Panc1 (cell line): ENCODE measurements at regions not wholly inside any gene's neighbourhood (a gene's known extent, or its start where the extent isn't known, plus 50 kb on each side); places are given as distances from the start of the nearest gene placed in this dataset.
"Not testable (repeated sequence)": the region's sequence is repeated elsewhere in the genome, so short reads cannot be mapped to it uniquely, and the experiment has no call there.

Experiments used
- ATAC-seq: fragments of 200-7000 bp; cut with Tn5 transposase; 2 replicates; pipeline ENCODE4 v1.9.1; 2020; ENCODE audit warnings: mild to moderate bottlenecking, moderate library complexity
- BruUV-seq: library from RNA; stranded (reverse); fragments of 400-500 nt; replicated peaks from 2 replicates; lab custom pipeline; 2021; lab: Mats Ljungman, UMichigan
- CTCF ChIA-PET: fragments of 300-600 bp; sonication (Branson Sonifier 250); formaldehyde crosslinking; loops from one replicate; lab custom pipeline; 2022; ENCODE audit warnings: antibody characterized with exemption; lab: Charles Lee
- POLR2A ChIA-PET: fragments of 300-600 bp; sonication (Branson Sonifier 250); formaldehyde crosslinking; loops from one replicate; lab custom pipeline; 2022; ENCODE audit warnings: antibody characterized with exemption; lab: Charles Lee
- DNase-seq: peaks from one replicate; pipeline ENCODE4 v3.0.0-alpha.2; 2010; ENCODE audit warnings: low read depth, low spot score
- H3K27ac ChIP-seq: 2 replicates; pipeline ENCODE4 v1.5.1; 2011; ENCODE audit warnings: mild to moderate bottlenecking, low read length, inconsistent platforms
- H3K27me3 ChIP-seq: fragments of 200-500 bp; sonication (Bioruptor generic); 2 replicates; pipeline ENCODE4 v1.6.0; 2014; ENCODE audit warnings: low read length, inconsistent platforms; ENCODE audit not compliant: control insufficient read depth, insufficient read depth
- H3K36me3 ChIP-seq: fragments of 200-500 bp; sonication (Bioruptor generic); 2 replicates; pipeline ENCODE4 v1.5.1; 2014; ENCODE audit warnings: inconsistent platforms, mild to moderate bottlenecking, low read length, moderate library complexity; ENCODE audit not compliant: control insufficient read depth, insufficient read depth
- H3K4me1 ChIP-seq: 2 replicates; pipeline ENCODE4 v1.5.1; 2011; ENCODE audit warnings: inconsistent platforms, mild to moderate bottlenecking, low read length, moderate library complexity; ENCODE audit not compliant: control insufficient read depth, insufficient read depth
- H3K4me3 ChIP-seq, 2 experiments: 2 replicates each; pipeline ENCODE4 v1.5.1; 2011 to 2012; ENCODE audit warnings: low read depth in 2 of 2, low read length in 2 of 2, mild to moderate bottlenecking in 2 of 2, inconsistent platforms in 1 of 2, moderate library complexity in 1 of 2
- H3K9me3 ChIP-seq: fragments of 200-500 bp; sonication (Bioruptor generic); 2 replicates; pipeline ENCODE4 v1.5.1; 2014; ENCODE audit warnings: low read depth, mild to moderate bottlenecking, inconsistent platforms, low read length, moderate library complexity; ENCODE audit not compliant: control insufficient read depth, insufficient read depth
- CTCF ChIP-seq: fragments of 450-650 bp; IDR thresholded peaks from 2 replicates; pipeline ENCODE4 v1.5.1; 2017; ENCODE audit warnings: mild to moderate bottlenecking
- POLR2AphosphoS5 ChIP-seq: IDR thresholded peaks from 2 replicates; pipeline ENCODE4 v1.6.1; 2012; ENCODE audit warnings: mild to moderate bottlenecking, low read depth, low read length, moderate library complexity
- REST ChIP-seq, 2 experiments: IDR thresholded peaks; 2 replicates each; pipeline ENCODE4 v1.6.1; 2011 to 2012; ENCODE audit warnings: low read depth in 2 of 2, control low read depth in 1 of 2, low read length in 1 of 2, mild to moderate bottlenecking in 1 of 2, moderate library complexity in 1 of 2; ENCODE audit not compliant: insufficient read depth in 1 of 2
- SIN3A ChIP-seq: IDR thresholded peaks from 2 replicates; pipeline ENCODE4 v1.6.1; 2012; ENCODE audit warnings: low read depth, mild to moderate bottlenecking, low read length, moderate library complexity, borderline replicate concordance; ENCODE audit not compliant: insufficient read depth
- TCF7L2 ChIP-seq: IDR thresholded peaks from 2 replicates; pipeline ENCODE4 v1.6.1; 2011; ENCODE audit warnings: mild to moderate bottlenecking, low read depth, low read length, inconsistent platforms
- in situ Hi-C: cut with HindIII; loops from 2 replicates; pipeline ENCODE4 v1.10.0; 2016; ENCODE audit warnings: low sequenced_read_pairs, low pct_unique_long_range_greater_than_20kb
- intact Hi-C: fragments of 100-400 bp; cut with micrococcal nuclease; formaldehyde crosslinking; loops from one replicate; pipeline ENCODE4 v1.10.0; 2022; ENCODE audit not compliant: unreplicated experiment

- in situ Hi-C loops, result no loop called here
- no peak for DNase-seq
- H3K27ac ChIP-seq, result no peak overlapping the region
- H3K4me3 ChIP-seq, result no peak overlapping the region
- TF ChIP-seq SIN3A (no peak), CTCF (no peak), POLR2AphosphoS5 (no peak), REST (IDR thresholded peaks at IDR 0.05; ENCODE audit: insufficient read depth in 1 of 2, low read depth in 2 of 2, low read length in 1 of 2) (no peak), TCF7L2 (no peak)
- H3K4me1 ChIP-seq, result no peaks in the 10 kb centered on the region
- no TSS peak for BruUV-seq
- ChIA-PET POLR2A (no interaction called here), CTCF (no interaction called here)
- intact Hi-C loops, result no loop called here
- ATAC-seq, result no peak
- peaks cover 7% of the 10 kb centered on the region for H3K9me3 ChIP-seq
- H3K36me3 ChIP-seq, result no peaks in the 10 kb centered on the region
- H3K27me3 ChIP-seq, result no peaks in the 10 kb centered on the region
These were observed 673.2 kb downstream of the UQCRFS1 start for GRCh38 chr19:28539759-28540158.

GRCh38 chr19:28538579-28538978 is 674.4 kb downstream of the UQCRFS1 start:
- in situ Hi-C loops, intact Hi-C loops: not testable (repeated sequence)

GRCh38 chr19:28537896-28538295 is 675.1 kb downstream of the UQCRFS1 start:
- H3K27ac ChIP-seq, result no peak overlapping the region
- ATAC-seq, result no peak
- H3K36me3 ChIP-seq, result no peaks in the 10 kb centered on the region
- H3K4me1 ChIP-seq, result no peaks in the 10 kb centered on the region
- no peak for TF ChIP-seq POLR2AphosphoS5
- no peak for TF ChIP-seq CTCF
- TF ChIP-seq SIN3A, result no peak
- POLR2A ChIA-PET, result no interaction called here
- BruUV-seq, result no TSS peak
- H3K9me3 ChIP-seq, result peaks cover 7% of the 10 kb centered on the region
- H3K4me3 ChIP-seq, result no peak overlapping the region
- intact Hi-C loops (no loop called here), in situ Hi-C loops (no loop called here)
- no peaks in the 10 kb centered on the region for H3K27me3 ChIP-seq
- no peak for DNase-seq
- CTCF ChIA-PET, result no interaction called here

More at GRCh38 chr19:28538579-28538978, 674.4 kb downstream of the UQCRFS1 start:
- CTCF ChIA-PET, H3K36me3 ChIP-seq, ATAC-seq, BruUV-seq, H3K9me3 ChIP-seq, H3K4me1 ChIP-seq, POLR2A ChIA-PET, H3K27ac ChIP-seq, H3K4me3 ChIP-seq, DNase-seq, H3K27me3 ChIP-seq: not testable (repeated sequence)
